ENCODE measurements at regions not wholly inside any gene's neighbourhood (a gene's known extent, or its start where the extent isn't known, plus 50 kb on each side); places are given as distances from the start of the nearest gene placed in this dataset.

DNA sequence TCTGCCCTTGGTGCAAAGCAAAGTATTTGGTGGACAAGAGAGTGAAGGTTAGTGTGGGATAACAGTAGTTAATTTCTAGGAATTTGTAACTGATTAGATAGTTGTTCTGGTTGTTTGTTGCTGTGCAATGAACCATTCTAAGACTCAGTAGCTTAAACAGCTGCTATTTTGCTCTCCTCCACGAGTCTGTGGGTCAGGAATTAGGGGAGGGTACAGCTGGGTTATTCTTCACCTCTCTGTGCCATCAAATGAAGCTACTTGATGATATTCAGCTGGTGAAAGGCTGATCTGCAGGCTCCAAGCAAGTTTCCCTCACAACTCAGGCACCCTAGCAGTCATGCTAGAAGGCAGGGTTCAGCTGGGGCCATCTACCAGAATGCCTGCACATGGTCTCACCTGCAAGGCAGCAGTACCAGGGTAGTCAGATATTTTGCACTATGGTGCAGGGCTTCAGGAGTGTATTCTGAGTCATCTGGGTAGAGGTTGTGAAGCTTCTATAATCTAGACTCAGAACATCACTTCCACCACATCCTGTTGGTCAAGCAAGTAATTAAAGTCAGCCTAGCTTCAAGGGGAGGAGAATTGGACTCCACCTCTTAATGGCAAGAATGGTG lies 159.5 kb upstream of the SLC28A3 start:
- no peak for TF ChIP-seq POLR2A (IDR thresholded peaks at IDR 0.05)
- TF ChIP-seq CTCF (IDR thresholded peaks at IDR 0.05): no peak
- no peak for TF ChIP-seq POLR2AphosphoS5 (IDR thresholded peaks at IDR 0.05)
